HCT116 (cell line): ENCODE measurements at regions not wholly inside any gene's neighbourhood (a gene's known extent, or its start where the extent isn't known, plus 50 kb on each side); places are given as distances from the start of the nearest gene placed in this dataset.

Source experiments
- ATAC-seq: fragments of 200-7000 bp; cut with Tn5 transposase; 2 replicates; pipeline ENCODE4 v1.9.1; 2020; ENCODE audit warnings: mild to moderate bottlenecking, moderate library complexity
- BruUV-seq: library from RNA; stranded (reverse); fragments of 400-500 nt; replicated peaks from 2 replicates; lab custom pipeline; 2021; lab: Mats Ljungman, UMichigan
- CTCF ChIA-PET: fragments of 300-600 bp; sonication (Branson Sonifier 250); formaldehyde crosslinking; loops from one replicate; lab custom pipeline; 2021; ENCODE audit warnings: antibody characterized with exemption; lab: Charles Lee
- POLR2A ChIA-PET: fragments of 300-600, 350-600 bp; sonication (Branson Sonifier 250); formaldehyde crosslinking; loops from one replicate; lab custom pipeline; 2021; ENCODE audit warnings: antibody characterized with exemption; lab: Charles Lee
- RAD21 ChIA-PET, 2 experiments: fragments of 300-600 bp; sonication (Branson Sonifier 250); formaldehyde crosslinking; loops; one replicate each; lab custom pipeline; 2023; ENCODE audit warnings: low total read pairs in 2 of 2; ENCODE audit not compliant: uncharacterized antibody in 2 of 2, unreplicated experiment in 2 of 2, low non-redundant PET in 1 of 2; lab: Charles Lee
- DNase-seq: peaks from one replicate; pipeline ENCODE4 v3.0.0-alpha.2; 2010; ENCODE audit warnings: low read depth, low spot score
- H2AFZ ChIP-seq: fragments of 200-600 bp; shearing (Covaris generic), sonication (generic); 2 replicates; pipeline ENCODE4 v1.6.1; 2017; ENCODE audit warnings: low read depth, mixed run types, mixed read lengths, antibody characterized with exemption, low read length; ENCODE audit not compliant: poor library complexity, severe bottlenecking
- H3K27ac ChIP-seq: 2 replicates; pipeline ENCODE4 v1.5.1; 2012; ENCODE audit warnings: low read depth, low read length
- H3K27me3 ChIP-seq: fragments of 200-600 bp; sonication (generic); 2 replicates; pipeline ENCODE4 v1.6.1; 2016; ENCODE audit warnings: mixed run types, low read length, mixed read lengths; ENCODE audit not compliant: insufficient read depth
- H3K36me3 ChIP-seq, 2 experiments: fragments of 200-500 bp in 1 of 2; fragments of 200-600 bp in 1 of 2; sonication (Bioruptor generic) in 1 of 2; sonication (generic) in 1 of 2; 2 replicates each; pipeline versions ENCODE4 v1.5.1 to v1.6.1; 2014 to 2016; ENCODE audit warnings: low read length in 2 of 2, inconsistent platforms in 1 of 2, mixed read lengths in 1 of 2, mixed run types in 1 of 2; ENCODE audit not compliant: insufficient read depth in 2 of 2, control insufficient read depth in 1 of 2
- H3K4me1 ChIP-seq, 2 experiments: fragments of 200-600 bp in 1 of 2; sonication (generic) in 1 of 2; 2 replicates each; pipeline versions ENCODE4 v1.5.1 to v1.6.1; 2012 to 2017; ENCODE audit warnings: low read length in 2 of 2, inconsistent platforms in 1 of 2, mild to moderate bottlenecking in 1 of 2, mixed read lengths in 1 of 2, mixed run types in 1 of 2, moderate library complexity in 1 of 2; ENCODE audit not compliant: insufficient read depth in 2 of 2, control insufficient read depth in 1 of 2
- H3K4me2 ChIP-seq: fragments of 200-600 bp; sonication (generic); 2 replicates; pipeline ENCODE4 v1.6.1; 2017; ENCODE audit warnings: mixed run types, low read length, mixed read lengths
- H3K4me3 ChIP-seq, 2 experiments: fragments of 200-600 bp in 1 of 2; sonication (generic) in 1 of 2; replicated peaks in 1 of 2; 2 replicates each; pipeline ENCODE4 v1.5.1; 2011 to 2016; ENCODE audit warnings: low read length in 2 of 2, control low read depth in 1 of 2, low read depth in 1 of 2, mild to moderate bottlenecking in 1 of 2, mixed read lengths in 1 of 2, mixed run types in 1 of 2
- H3K79me2 ChIP-seq: fragments of 200-600 bp; sonication (generic); 2 replicates; pipeline ENCODE4 v1.6.1; 2017; ENCODE audit warnings: mild to moderate bottlenecking, mixed run types, low read length, moderate library complexity, mixed read lengths; ENCODE audit not compliant: insufficient read depth
- H3K9ac ChIP-seq: fragments of 200-600 bp; sonication (generic); 2 replicates; pipeline ENCODE4 v1.6.1; 2016; ENCODE audit warnings: low read length, mixed read lengths
- H3K9me2 ChIP-seq: fragments of 200-600 bp; sonication (generic), shearing (Covaris generic); 2 replicates; pipeline ENCODE4 v1.6.1; 2017; ENCODE audit warnings: mixed run types, mild to moderate bottlenecking, moderate library complexity; ENCODE audit not compliant: insufficient read depth
- H3K9me3 ChIP-seq, 2 experiments: fragments of 200-500 bp in 1 of 2; fragments of 200-600 bp in 1 of 2; sonication (Bioruptor generic) in 1 of 2; sonication (generic) in 1 of 2; 2 replicates each; pipeline ENCODE4 v1.6.1; 2014 to 2017; ENCODE audit warnings: low read length in 2 of 2, mixed read lengths in 2 of 2, inconsistent platforms in 1 of 2, low read depth in 1 of 2, mild to moderate bottlenecking in 1 of 2, mixed run types in 1 of 2, moderate library complexity in 1 of 2; ENCODE audit not compliant: control insufficient read depth in 1 of 2, insufficient read depth in 1 of 2
- H4K20me1 ChIP-seq: fragments of 200-600 bp; sonication (generic), shearing (Covaris generic); 2 replicates; pipeline ENCODE4 v1.6.1; 2017; ENCODE audit warnings: mixed run types, mild to moderate bottlenecking, moderate library complexity; ENCODE audit not compliant: insufficient read depth
- CBX3 ChIP-seq: IDR thresholded peaks from 2 replicates; pipeline ENCODE4 v1.6.1; 2012; ENCODE audit warnings: low read depth
- EZH2 ChIP-seq: fragments of 200-600 bp; sonication (generic); IDR thresholded peaks from 2 replicates; pipeline ENCODE4 v1.6.1; 2017; ENCODE audit warnings: antibody characterized with exemption, mixed run types
- POLR2A ChIP-seq: IDR thresholded peaks from 2 replicates; pipeline ENCODE4 v1.7.0; 2011; ENCODE audit warnings: borderline replicate concordance; ENCODE audit not compliant: insufficient read depth, insufficient read length; ENCODE audit errors: extremely low read depth
- POLR2AphosphoS5 ChIP-seq: IDR thresholded peaks from 2 replicates; pipeline ENCODE4 v1.6.1; 2011; ENCODE audit warnings: mild to moderate bottlenecking, low read depth, low read length, moderate library complexity
- RAD21 ChIP-seq: IDR thresholded peaks from 2 replicates; pipeline ENCODE4 v1.6.1; 2012; ENCODE audit warnings: low read depth, mild to moderate bottlenecking
- SIN3A ChIP-seq: IDR thresholded peaks from 2 replicates; pipeline ENCODE4 v1.6.1; 2012; ENCODE audit warnings: low read depth
- TCF7L2 ChIP-seq: IDR thresholded peaks from 2 replicates; pipeline ENCODE4 v1.7.0; 2011; ENCODE audit warnings: borderline replicate concordance, inconsistent platforms; ENCODE audit not compliant: insufficient read depth, insufficient read length; ENCODE audit errors: extremely low read depth
- YY1 ChIP-seq: IDR thresholded peaks from 2 replicates; pipeline ENCODE4 v1.6.1; 2011; ENCODE audit warnings: low read length, low read depth, moderate library complexity, mild to moderate bottlenecking; ENCODE audit not compliant: insufficient replicate concordance; ENCODE audit errors: extremely low read depth
- ZBTB33 ChIP-seq: IDR thresholded peaks from 2 replicates; pipeline ENCODE4 v1.6.1; 2011; ENCODE audit warnings: mild to moderate bottlenecking, low read length, moderate library complexity; ENCODE audit not compliant: insufficient replicate concordance; ENCODE audit errors: extremely low read depth
- ZFX ChIP-seq: fragments of 450-650 bp; IDR thresholded peaks from 2 replicates; pipeline ENCODE4 v1.6.1; 2017
- ZNF274 ChIP-seq: fragments of 200-500 bp; sonication (Bioruptor generic); IDR thresholded peaks from 2 replicates; pipeline ENCODE4 v1.6.1; 2014; ENCODE audit warnings: mild to moderate bottlenecking, low read depth, low read length, inconsistent platforms
- intact Hi-C: fragments of 100-400 bp; cut with micrococcal nuclease; formaldehyde crosslinking; loops from 2 replicates; pipeline ENCODE4 v1.10.0; 2022
- TF ChIP-seq, protein P1 (sequence below): IDR thresholded peaks from 2 replicates; pipeline ENCODE4 v1.6.1; 2012; ENCODE audit warnings: low read depth

GRCh38 chr3:88668180-88668579 lies 439.2 kb upstream of the EPHA3 start:
- ATAC-seq = no peak
- DNase-seq = no peak
- Histone ChIP-seq H3K9me3 (peaks cover 22 to 35% of the 10 kb centered on the region in 2 experiments; a peak in 3 of 4 replicates), H4K20me1 (no peaks in the 10 kb centered on the region), H3K79me2 (no peaks in the 10 kb centered on the region), H3K9ac (no peak overlapping the region), H2AFZ (no peak overlapping the region)
- intact Hi-C loops = no loop called here
- no peak for TF ChIP-seq CBX3
- TF ChIP-seq ZBTB33 = no peak
- no peak for TF ChIP-seq YY1
- no peak for TF ChIP-seq TCF7L2
- no peak for TF ChIP-seq ZNF274
- TF ChIP-seq, protein P1, sequence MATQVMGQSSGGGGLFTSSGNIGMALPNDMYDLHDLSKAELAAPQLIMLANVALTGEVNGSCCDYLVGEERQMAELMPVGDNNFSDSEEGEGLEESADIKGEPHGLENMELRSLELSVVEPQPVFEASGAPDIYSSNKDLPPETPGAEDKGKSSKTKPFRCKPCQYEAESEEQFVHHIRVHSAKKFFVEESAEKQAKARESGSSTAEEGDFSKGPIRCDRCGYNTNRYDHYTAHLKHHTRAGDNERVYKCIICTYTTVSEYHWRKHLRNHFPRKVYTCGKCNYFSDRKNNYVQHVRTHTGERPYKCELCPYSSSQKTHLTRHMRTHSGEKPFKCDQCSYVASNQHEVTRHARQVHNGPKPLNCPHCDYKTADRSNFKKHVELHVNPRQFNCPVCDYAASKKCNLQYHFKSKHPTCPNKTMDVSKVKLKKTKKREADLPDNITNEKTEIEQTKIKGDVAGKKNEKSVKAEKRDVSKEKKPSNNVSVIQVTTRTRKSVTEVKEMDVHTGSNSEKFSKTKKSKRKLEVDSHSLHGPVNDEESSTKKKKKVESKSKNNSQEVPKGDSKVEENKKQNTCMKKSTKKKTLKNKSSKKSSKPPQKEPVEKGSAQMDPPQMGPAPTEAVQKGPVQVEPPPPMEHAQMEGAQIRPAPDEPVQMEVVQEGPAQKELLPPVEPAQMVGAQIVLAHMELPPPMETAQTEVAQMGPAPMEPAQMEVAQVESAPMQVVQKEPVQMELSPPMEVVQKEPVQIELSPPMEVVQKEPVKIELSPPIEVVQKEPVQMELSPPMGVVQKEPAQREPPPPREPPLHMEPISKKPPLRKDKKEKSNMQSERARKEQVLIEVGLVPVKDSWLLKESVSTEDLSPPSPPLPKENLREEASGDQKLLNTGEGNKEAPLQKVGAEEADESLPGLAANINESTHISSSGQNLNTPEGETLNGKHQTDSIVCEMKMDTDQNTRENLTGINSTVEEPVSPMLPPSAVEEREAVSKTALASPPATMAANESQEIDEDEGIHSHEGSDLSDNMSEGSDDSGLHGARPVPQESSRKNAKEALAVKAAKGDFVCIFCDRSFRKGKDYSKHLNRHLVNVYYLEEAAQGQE = no peak
- no peak for TF ChIP-seq EZH2
- no peak for TF ChIP-seq POLR2A
- no peak for TF ChIP-seq POLR2AphosphoS5
- no peak for TF ChIP-seq RAD21
- no peak for TF ChIP-seq ZFX
- TF ChIP-seq SIN3A = no peak
- TF ChIP-seq, all 23 proteins: peak for 0
- no peak overlapping the region for H3K4me2 ChIP-seq
- H3K27me3 ChIP-seq = no peaks in the 10 kb centered on the region
- no peaks in the 10 kb centered on the region for H3K9me2 ChIP-seq
- no peak overlapping the region for H3K4me3 ChIP-seq
- H3K36me3 ChIP-seq = no peaks in the 10 kb centered on the region
- CTCF ChIA-PET = no interaction called here
- no peaks in the 10 kb centered on the region for H3K4me1 ChIP-seq
- no TSS peak for BruUV-seq
- no peak overlapping the region for H3K27ac ChIP-seq
- POLR2A ChIA-PET = no interaction called here
- RAD21 ChIA-PET = no interaction called here
